ENCODE measurements at regions not wholly inside any gene's neighbourhood (a gene's known extent, or its start where the extent isn't known, plus 50 kb on each side); places are given as distances from the start of the nearest gene placed in this dataset.

DNA sequence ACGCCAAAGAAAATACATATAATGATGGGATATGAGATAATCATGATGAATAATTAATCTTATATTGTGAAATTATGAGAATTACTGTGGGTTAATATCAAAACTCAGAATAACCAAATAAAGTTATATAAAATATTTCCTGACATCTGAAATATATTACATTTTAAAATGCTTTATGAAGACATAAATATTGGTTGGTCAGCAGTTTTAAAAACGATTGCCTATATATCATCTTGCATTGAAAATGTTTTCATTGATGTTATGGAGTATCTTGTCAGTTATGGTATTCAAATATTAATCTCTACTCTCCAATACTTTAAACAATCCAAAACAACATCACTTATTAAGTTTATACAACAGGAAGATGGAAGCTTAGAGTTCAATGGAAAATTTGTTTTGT is 228.1 kb upstream of the FERD3L start:
- DNase-seq (ENCODE audit: low read depth), result no peak
- TF ChIP-seq, protein P1, sequence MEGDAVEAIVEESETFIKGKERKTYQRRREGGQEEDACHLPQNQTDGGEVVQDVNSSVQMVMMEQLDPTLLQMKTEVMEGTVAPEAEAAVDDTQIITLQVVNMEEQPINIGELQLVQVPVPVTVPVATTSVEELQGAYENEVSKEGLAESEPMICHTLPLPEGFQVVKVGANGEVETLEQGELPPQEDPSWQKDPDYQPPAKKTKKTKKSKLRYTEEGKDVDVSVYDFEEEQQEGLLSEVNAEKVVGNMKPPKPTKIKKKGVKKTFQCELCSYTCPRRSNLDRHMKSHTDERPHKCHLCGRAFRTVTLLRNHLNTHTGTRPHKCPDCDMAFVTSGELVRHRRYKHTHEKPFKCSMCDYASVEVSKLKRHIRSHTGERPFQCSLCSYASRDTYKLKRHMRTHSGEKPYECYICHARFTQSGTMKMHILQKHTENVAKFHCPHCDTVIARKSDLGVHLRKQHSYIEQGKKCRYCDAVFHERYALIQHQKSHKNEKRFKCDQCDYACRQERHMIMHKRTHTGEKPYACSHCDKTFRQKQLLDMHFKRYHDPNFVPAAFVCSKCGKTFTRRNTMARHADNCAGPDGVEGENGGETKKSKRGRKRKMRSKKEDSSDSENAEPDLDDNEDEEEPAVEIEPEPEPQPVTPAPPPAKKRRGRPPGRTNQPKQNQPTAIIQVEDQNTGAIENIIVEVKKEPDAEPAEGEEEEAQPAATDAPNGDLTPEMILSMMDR (IDR thresholded peaks at IDR 0.05; ENCODE audit: insufficient read depth, low read depth, low read length, missing control alignments), result no peak
- no peak overlapping the region for H3K4me3 ChIP-seq (ENCODE audit: low read depth, low read length)

DNA sequence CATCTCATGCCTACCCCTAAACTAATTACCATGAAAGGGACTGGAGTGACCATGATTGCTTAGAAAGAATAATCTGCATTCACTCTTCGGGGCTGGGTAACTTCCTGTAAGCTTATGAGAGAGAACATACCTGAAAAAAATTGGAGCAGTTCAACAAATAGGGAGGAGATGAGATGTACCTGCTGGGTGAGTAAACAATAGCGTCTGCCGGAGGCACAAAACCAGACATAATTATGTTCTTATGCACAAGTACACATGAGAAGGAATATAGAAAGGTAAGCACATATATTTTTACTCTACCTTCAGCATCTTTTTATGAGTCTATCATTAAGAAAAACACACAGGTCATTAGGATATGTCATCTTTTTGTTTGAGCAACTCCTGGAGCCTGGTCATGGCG is 224.6 kb upstream of the FERD3L start:
- DNase-seq (ENCODE audit: low read depth), result no peak
- no peak overlapping the region for H3K4me3 ChIP-seq (ENCODE audit: low read depth, low read length)
- TF ChIP-seq, protein P1 (IDR thresholded peaks at IDR 0.05; ENCODE audit: insufficient read depth, low read depth, low read length, missing control alignments), result no peak

DNA sequence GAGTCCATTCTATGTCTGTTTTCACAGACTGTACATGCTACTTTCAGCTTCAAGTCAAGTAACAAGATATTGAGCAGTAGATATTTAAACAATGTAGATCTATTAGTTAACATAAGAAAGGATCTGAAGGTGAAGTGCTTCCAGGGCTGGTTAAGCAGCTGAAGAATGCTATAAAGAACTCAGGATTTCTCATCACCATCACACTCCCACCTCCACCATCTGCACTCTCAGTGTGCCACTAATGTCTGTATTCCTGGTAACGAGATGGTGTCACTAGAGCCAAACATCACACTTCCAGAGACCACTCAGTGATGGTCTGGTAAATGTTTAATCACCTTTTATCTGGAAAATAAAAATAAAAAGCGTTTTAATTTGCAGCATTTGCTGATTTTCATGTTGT is 224.0 kb upstream of the FERD3L start:
- TF ChIP-seq, protein P1 (IDR thresholded peaks at IDR 0.05; ENCODE audit: insufficient read depth, low read depth, low read length, missing control alignments), result no peak
- no peak for DNase-seq (ENCODE audit: low read depth)
- no peak overlapping the region for H3K4me3 ChIP-seq (ENCODE audit: low read depth, low read length)

DNA sequence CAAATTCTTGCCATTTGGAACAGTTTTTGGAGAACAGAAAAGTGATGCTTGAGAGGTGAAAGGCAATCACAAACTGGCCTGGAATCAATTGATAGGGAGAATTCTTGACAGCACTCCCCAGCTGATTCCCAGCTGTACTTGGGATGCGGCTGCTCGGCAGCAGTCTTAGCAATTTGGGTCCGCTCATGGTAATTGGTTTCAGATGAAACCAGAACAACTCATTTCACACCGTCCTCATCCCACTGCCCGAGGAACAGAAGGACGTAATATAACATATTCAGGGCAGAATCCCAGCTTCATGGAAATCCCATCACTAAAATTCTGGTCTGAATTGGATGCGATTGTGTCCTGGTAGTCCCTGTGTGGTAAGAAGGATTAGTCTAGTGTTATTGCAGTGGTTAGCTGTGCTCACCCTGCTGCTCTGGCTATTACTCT is 223.3 kb upstream of the FERD3L start:
- H3K4me3 ChIP-seq (ENCODE audit: low read depth, low read length), result no peak overlapping the region
- DNase-seq (ENCODE audit: low read depth), result no peak
- TF ChIP-seq, protein P1 (IDR thresholded peaks at IDR 0.05; ENCODE audit: insufficient read depth, low read depth, low read length, missing control alignments), result no peak

DNA sequence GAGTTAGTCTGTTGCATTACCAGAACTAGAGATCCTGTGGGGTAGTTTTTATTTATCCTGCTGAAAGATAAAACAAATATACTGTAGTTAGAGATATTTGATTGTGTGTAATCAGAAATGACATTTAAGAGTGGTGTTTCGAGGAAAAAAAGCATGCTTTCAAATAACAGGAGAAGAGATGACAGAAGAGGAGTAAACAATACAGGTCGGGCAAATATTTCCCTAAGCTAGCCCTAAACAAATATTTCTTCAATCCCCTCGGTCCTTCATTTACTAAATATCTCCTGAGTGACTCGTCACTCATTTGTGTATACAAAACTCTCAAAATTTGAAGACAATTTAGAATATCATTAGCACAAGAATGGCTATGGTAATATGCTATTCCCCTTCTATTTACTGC is 219.7 kb upstream of the FERD3L start:
- TF ChIP-seq, protein P1 (IDR thresholded peaks at IDR 0.05; ENCODE audit: insufficient read depth, low read depth, low read length, missing control alignments), result no peak
- DNase-seq (ENCODE audit: low read depth), result no peak
- H3K4me3 ChIP-seq (ENCODE audit: low read depth, low read length), result no peak overlapping the region

DNA sequence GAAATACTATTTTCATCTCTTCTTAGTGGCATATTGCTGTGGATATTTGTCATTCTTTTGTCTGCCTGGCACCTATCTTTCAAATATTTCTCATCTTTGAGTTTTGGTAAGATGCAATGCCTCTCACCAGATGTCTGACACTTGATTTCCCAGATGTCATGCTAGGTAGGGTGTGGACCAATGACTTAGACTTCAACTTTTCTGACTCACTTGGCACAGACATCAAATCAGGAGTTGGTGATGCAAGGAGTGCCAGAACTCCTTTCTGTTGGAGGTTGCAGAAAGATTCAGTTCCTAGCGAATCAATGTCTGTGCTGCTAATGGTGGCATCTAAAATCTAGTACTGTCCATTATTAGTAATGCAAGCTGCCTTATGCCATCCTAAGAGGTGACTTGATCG is 216.9 kb upstream of the FERD3L start:
- no peak overlapping the region for H3K4me3 ChIP-seq (ENCODE audit: low read depth, low read length)
- TF ChIP-seq, protein P1 (IDR thresholded peaks at IDR 0.05; ENCODE audit: insufficient read depth, low read depth, low read length, missing control alignments), result no peak
- DNase-seq (ENCODE audit: low read depth), result no peak

DNA sequence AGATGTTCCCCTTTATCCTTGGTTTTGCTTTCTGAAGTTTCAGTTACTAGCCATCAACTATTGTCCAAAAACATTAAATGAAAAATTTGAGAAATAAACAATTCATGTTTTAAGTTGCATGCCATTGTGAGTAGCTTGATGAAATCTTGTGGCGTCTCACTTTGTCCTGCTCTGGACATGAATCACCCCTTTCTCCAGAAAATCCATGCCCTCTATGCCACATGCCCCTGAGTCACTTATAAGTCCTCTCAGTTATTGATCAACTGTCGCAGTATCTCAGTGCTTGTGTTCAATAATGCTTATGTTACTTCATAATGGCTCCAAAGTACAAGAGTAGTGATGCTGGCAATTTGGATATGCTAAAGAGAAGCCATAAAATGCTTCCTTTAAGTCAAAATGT is 208.0 kb upstream of the FERD3L start:
- DNase-seq (ENCODE audit: low read depth), result no peak
- H3K4me3 ChIP-seq (ENCODE audit: low read depth, low read length), result no peak overlapping the region
- TF ChIP-seq, protein P1 (IDR thresholded peaks at IDR 0.05; ENCODE audit: insufficient read depth, low read depth, low read length, missing control alignments), result no peak

Measured in GM12865 (cell line).